Liver (tissue), 3 donors: ENCODE measurements at regions not wholly inside any gene's neighbourhood (a gene's known extent, or its start where the extent isn't known, plus 50 kb on each side); places are given as distances from the start of the nearest gene placed in this dataset.

ENCODE experiments used
- ATF3 ChIP-seq: IDR thresholded peaks from 2 replicates; pipeline ENCODE4 v1.6.1; 2016; ENCODE audit warnings: antibody characterized with exemption
- CTCF ChIP-seq: fragments of 150-350 bp; IDR thresholded peaks from 2 replicates; pipeline ENCODE4 v1.5.1; 2017; ENCODE audit warnings: improper control_type of control experiment, low read depth, low read length; ENCODE audit not compliant: missing input control
- EGR1 ChIP-seq, 2 donors: IDR thresholded peaks; 2 replicates each; pipeline ENCODE4 v1.6.1; 2016 to 2018; ENCODE audit warnings: antibody characterized with exemption in 2 of 2, low read depth in 2 of 2
- FOXA2 ChIP-seq: IDR thresholded peaks from 2 replicates; pipeline ENCODE4 v1.6.1; 2016; ENCODE audit warnings: antibody characterized with exemption
- GABPA ChIP-seq, 2 donors: IDR thresholded peaks in 1 of 2; conservative IDR thresholded peaks in 1 of 2; 2 replicates each; pipeline ENCODE4 v1.6.1; 2016; ENCODE audit warnings: antibody characterized with exemption in 2 of 2, mild to moderate bottlenecking in 1 of 2, moderate library complexity in 1 of 2
- JUND ChIP-seq, 2 donors: IDR thresholded peaks; 2 replicates each; pipeline ENCODE4 v1.6.1; 2016; ENCODE audit warnings: antibody characterized with exemption in 2 of 2
- RAD21 ChIP-seq, 2 donors: IDR thresholded peaks; 2 replicates each; pipeline ENCODE4 v1.6.1; 2016; ENCODE audit warnings: antibody characterized with exemption in 2 of 2, mild to moderate bottlenecking in 2 of 2
- REST ChIP-seq: IDR thresholded peaks from 2 replicates; pipeline ENCODE4 v1.6.1; 2016; ENCODE audit warnings: antibody characterized with exemption, mild to moderate bottlenecking
- SP1 ChIP-seq: IDR thresholded peaks from 2 replicates; pipeline ENCODE4 v1.6.1; 2018; ENCODE audit warnings: antibody characterized with exemption, mild to moderate bottlenecking
- TAF1 ChIP-seq: conservative IDR thresholded peaks from 2 replicates; pipeline ENCODE4 v1.6.1; 2016; ENCODE audit warnings: antibody characterized with exemption, mild to moderate bottlenecking
- TF ChIP-seq, protein P1 (sequence below): IDR thresholded peaks from 2 replicates; pipeline ENCODE4 v1.6.1; 2016; ENCODE audit warnings: antibody characterized with exemption
- donor health status: healthy.
- donor health status: healthy.

- TF ChIP-seq CTCF = no peak
- no peak for TF ChIP-seq GABPA (IDR thresholded peaks at IDR 0.05 in 1 of 2, conservative IDR thresholded peaks at IDR 0.05 in 1 of 2)
- TF ChIP-seq RAD21 (IDR thresholded peaks at IDR 0.05) = no peak
- TF ChIP-seq REST = no peak
- no peak for TF ChIP-seq JUND (IDR thresholded peaks at IDR 0.05)
- no peak for TF ChIP-seq ATF3
- TF ChIP-seq, protein P1, sequence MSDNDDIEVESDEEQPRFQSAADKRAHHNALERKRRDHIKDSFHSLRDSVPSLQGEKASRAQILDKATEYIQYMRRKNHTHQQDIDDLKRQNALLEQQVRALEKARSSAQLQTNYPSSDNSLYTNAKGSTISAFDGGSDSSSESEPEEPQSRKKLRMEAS = no peak
- TF ChIP-seq FOXA2 = no peak
- no peak for TF ChIP-seq TAF1
- TF ChIP-seq SP1 = no peak
- TF ChIP-seq EGR1 (IDR thresholded peaks at IDR 0.05; ENCODE audit: low read depth in 2 of 2) = no peak
Observed at GRCh38 chr17:22506231-22506630, 813.9 kb downstream of the KCNJ18 start.
